CD14-positive monocyte (primary cell): ENCODE measurements at regions not wholly inside any gene's neighbourhood (a gene's known extent, or its start where the extent isn't known, plus 50 kb on each side); places are given as distances from the start of the nearest gene placed in this dataset.

Experiments used
- DNase-seq, 3 donors: peaks; one replicate each; pipeline ENCODE4 v3.0.0-alpha.2; 2011 to 2022
- H2AFZ ChIP-seq: 2 replicates; pipeline ENCODE4 v1.6.0; 2012; ENCODE audit warnings: mild to moderate bottlenecking, low read depth, low read length, inconsistent platforms; ENCODE audit not compliant: insufficient read depth, poor library complexity, severe bottlenecking
- H3K27ac ChIP-seq, 2 donors: 1 replicate in 1 of 2; 2 replicates in 1 of 2; pipeline ENCODE4 v1.5.1; 2012 to 2013; ENCODE audit warnings: low read length in 2 of 2, control low read depth in 1 of 2, inconsistent platforms in 1 of 2, low read depth in 1 of 2, mild to moderate bottlenecking in 1 of 2
- H3K27me3 ChIP-seq, 2 donors: one replicate each; pipeline versions ENCODE4 v1.6.0 to v1.6.1; 2011 to 2013; ENCODE audit warnings: low read length in 2 of 2; ENCODE audit not compliant: control insufficient read depth in 2 of 2, insufficient read depth in 2 of 2
- H3K36me3 ChIP-seq, 2 donors: replicated peaks in 1 of 2; 1 replicate in 1 of 2; 2 replicates in 1 of 2; pipeline versions ENCODE4 v1.5.1 to v1.6.1; 2012 to 2013; ENCODE audit warnings: low read length in 2 of 2, control low read depth in 1 of 2, inconsistent platforms in 1 of 2, mild to moderate bottlenecking in 1 of 2; ENCODE audit not compliant: insufficient read depth in 2 of 2, control insufficient read depth in 1 of 2
- H3K4me1 ChIP-seq, 2 donors: 1 replicate in 1 of 2; 2 replicates in 1 of 2; pipeline versions ENCODE4 v1.5.1 to v1.6.1; 2012 to 2013; ENCODE audit warnings: low read length in 2 of 2, control low read depth in 1 of 2, inconsistent platforms in 1 of 2, mild to moderate bottlenecking in 1 of 2, moderate library complexity in 1 of 2; ENCODE audit not compliant: insufficient read depth in 2 of 2, control insufficient read depth in 1 of 2
- H3K4me2 ChIP-seq: replicated peaks from 2 replicates; pipeline ENCODE3; 2012; ENCODE audit warnings: low read length, moderate library complexity, mild to moderate bottlenecking; ENCODE audit not compliant: poor library complexity, severe bottlenecking; ENCODE audit errors: extremely low read depth
- H3K4me3 ChIP-seq, 3 experiments: fragments of 200-600 bp in 1 of 3; sonication (generic) in 1 of 3; replicated peaks in 1 of 3; 1 replicate in 2 of 3; 2 replicates in 1 of 3; pipeline ENCODE4 v1.5.1; 2011 to 2013; ENCODE audit warnings: low read length in 3 of 3, mild to moderate bottlenecking in 3 of 3, control low read depth in 2 of 3, low read depth in 2 of 3, inconsistent platforms in 1 of 3, moderate library complexity in 1 of 3
- H3K79me2 ChIP-seq: 2 replicates; pipeline ENCODE4 v1.6.0; 2012; ENCODE audit warnings: mild to moderate bottlenecking, control low read depth, inconsistent platforms, low read length, moderate library complexity; ENCODE audit not compliant: insufficient read depth
- H3K9ac ChIP-seq: 2 replicates; pipeline ENCODE4 v1.6.0; 2017; ENCODE audit warnings: low read length, mild to moderate bottlenecking; ENCODE audit not compliant: insufficient read depth, poor library complexity, severe bottlenecking
- H3K9me3 ChIP-seq, 2 donors: replicated peaks in 1 of 2; 1 replicate in 1 of 2; 2 replicates in 1 of 2; pipeline versions ENCODE4 v1.5.1 to v1.6.1; 2012 to 2013; ENCODE audit warnings: low read length in 2 of 2, control low read depth in 1 of 2; ENCODE audit not compliant: control insufficient read depth in 1 of 2, insufficient read depth in 1 of 2
- H4K20me1 ChIP-seq: 2 replicates; pipeline ENCODE4 v1.6.0; 2012; ENCODE audit warnings: mild to moderate bottlenecking, low read length, control low read depth, moderate library complexity; ENCODE audit not compliant: insufficient read depth
- H3K27ac Mint-ChIP-seq, 7 donors: one replicate each; pipeline ENCODE4 v1.8.0; 2020; ENCODE audit warnings: mild to moderate bottlenecking in 7 of 7, mixed read lengths in 7 of 7, moderate library complexity in 6 of 7, inconsistent platforms in 2 of 7
- H3K27me3 Mint-ChIP-seq, 3 donors: one replicate each; pipeline ENCODE4 v1.8.0; 2021 to 2022; ENCODE audit warnings: low read depth in 3 of 3, mild to moderate bottlenecking in 3 of 3, mixed read lengths in 3 of 3, moderate library complexity in 3 of 3, inconsistent platforms in 1 of 3
- H3K36me3 Mint-ChIP-seq, 2 donors: one replicate each; pipeline ENCODE4 v1.8.0; 2020; ENCODE audit warnings: mixed read lengths in 2 of 2, inconsistent platforms in 1 of 2, mild to moderate bottlenecking in 1 of 2
- H3K4me1 Mint-ChIP-seq: one replicate; pipeline ENCODE4 v1.8.0; 2020; ENCODE audit warnings: mild to moderate bottlenecking, mixed read lengths
- H3K4me3 Mint-ChIP-seq, 2 donors: one replicate each; pipeline ENCODE4 v1.8.0; 2020; ENCODE audit warnings: mild to moderate bottlenecking in 2 of 2, mixed read lengths in 2 of 2, moderate library complexity in 1 of 2
- H3K9me3 Mint-ChIP-seq, 7 donors: one replicate each; pipeline ENCODE4 v1.8.0; 2020 to 2022; ENCODE audit warnings: mixed read lengths in 7 of 7, mild to moderate bottlenecking in 6 of 7, moderate library complexity in 6 of 7, inconsistent platforms in 2 of 7
- WGBS: methylation state at CpG from one replicate; pipeline ENCODE4 v1.1.5; 2013; ENCODE audit warnings: missing lambda C conversion rate; ENCODE audit not compliant: insufficient coverage; 5-methylcytosine and 5-hydroxymethylcytosine counted together
- intact Hi-C, 2 donors: fragments of 100-400 bp; cut with micrococcal nuclease; formaldehyde crosslinking; loops; one replicate each; pipeline versions ENCODE4 v1.15.0 to v1.15.1; 2023
- TF ChIP-seq, protein P1 (sequence below): fragments of 200-600 bp; IDR thresholded peaks from one replicate; pipeline ENCODE4 v1.8.0; 2022; ENCODE audit warnings: antibody characterized with exemption, mild to moderate bottlenecking

DNA sequence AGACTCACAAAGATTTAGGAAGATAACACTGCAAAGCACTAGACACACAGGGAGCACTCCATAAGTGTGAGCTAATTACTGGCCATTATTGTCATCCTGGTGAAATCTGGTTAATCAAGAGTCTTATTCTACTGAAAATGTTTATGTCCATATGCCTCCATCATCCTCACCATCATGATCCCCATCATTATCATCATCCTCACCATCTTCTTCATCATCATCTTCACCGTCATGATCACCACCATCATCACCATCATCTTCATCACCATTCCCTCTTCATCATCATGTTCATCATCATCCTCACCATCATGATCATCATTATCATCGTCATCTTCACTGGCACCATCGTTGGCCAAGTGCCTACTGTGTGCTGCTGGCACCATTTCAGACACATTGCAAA is 76.3 kb upstream of the CARD11 start:
- no peaks in the 10 kb centered on the region for H3K27me3 ChIP-seq
- Mint-ChIP-seq H3K4me3 (no peak overlapping the region), H3K27ac (no peak overlapping the region), H3K36me3 (no peaks in the 10 kb centered on the region), H3K4me1 (no peaks in the 10 kb centered on the region), H3K9me3 (peaks cover 10 to 16% (median 14%) of the 10 kb centered on the region in 7 donors), H3K27me3 (peaks cover 0 to 23% (median 2%) of the 10 kb centered on the region in 3 donors)
- intact Hi-C loops = no loop called here
- H3K79me2 ChIP-seq = no peaks in the 10 kb centered on the region
- H3K9ac ChIP-seq = no peak overlapping the region
- H3K4me1 ChIP-seq = no peaks in the 10 kb centered on the region
- TF ChIP-seq, protein P1, sequence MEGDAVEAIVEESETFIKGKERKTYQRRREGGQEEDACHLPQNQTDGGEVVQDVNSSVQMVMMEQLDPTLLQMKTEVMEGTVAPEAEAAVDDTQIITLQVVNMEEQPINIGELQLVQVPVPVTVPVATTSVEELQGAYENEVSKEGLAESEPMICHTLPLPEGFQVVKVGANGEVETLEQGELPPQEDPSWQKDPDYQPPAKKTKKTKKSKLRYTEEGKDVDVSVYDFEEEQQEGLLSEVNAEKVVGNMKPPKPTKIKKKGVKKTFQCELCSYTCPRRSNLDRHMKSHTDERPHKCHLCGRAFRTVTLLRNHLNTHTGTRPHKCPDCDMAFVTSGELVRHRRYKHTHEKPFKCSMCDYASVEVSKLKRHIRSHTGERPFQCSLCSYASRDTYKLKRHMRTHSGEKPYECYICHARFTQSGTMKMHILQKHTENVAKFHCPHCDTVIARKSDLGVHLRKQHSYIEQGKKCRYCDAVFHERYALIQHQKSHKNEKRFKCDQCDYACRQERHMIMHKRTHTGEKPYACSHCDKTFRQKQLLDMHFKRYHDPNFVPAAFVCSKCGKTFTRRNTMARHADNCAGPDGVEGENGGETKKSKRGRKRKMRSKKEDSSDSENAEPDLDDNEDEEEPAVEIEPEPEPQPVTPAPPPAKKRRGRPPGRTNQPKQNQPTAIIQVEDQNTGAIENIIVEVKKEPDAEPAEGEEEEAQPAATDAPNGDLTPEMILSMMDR = no peak
- H2AFZ ChIP-seq = no peak overlapping the region
- H3K4me3 ChIP-seq = no peak overlapping the region
- no peak overlapping the region for H3K4me2 ChIP-seq
- no peak for DNase-seq
- H3K27ac ChIP-seq = no peak overlapping the region
- H4K20me1 ChIP-seq = no peaks in the 10 kb centered on the region
- H3K9me3 ChIP-seq = peaks cover 0 to 14% of the 10 kb centered on the region in 2 donors
- no peaks in the 10 kb centered on the region for H3K36me3 ChIP-seq
- WGBS = 100% methylated on average over 1 of the region's 3 CpGs

GRCh38 chr7:3120513-3120912 is 76.8 kb upstream of the CARD11 start:
- intact Hi-C loops = no loop called here
- no peak overlapping the region for H3K27ac Mint-ChIP-seq
- DNase-seq = no peak

More at GRCh38 chr7:3120513-3120912, 76.8 kb upstream of the CARD11 start:
- H3K9ac ChIP-seq = no peak overlapping the region
- peaks cover 0 to 14% of the 10 kb centered on the region in 2 donors for H3K9me3 ChIP-seq
- H4K20me1 ChIP-seq = no peaks in the 10 kb centered on the region
- no peak overlapping the region for H3K4me3 Mint-ChIP-seq
- H3K79me2 ChIP-seq = no peaks in the 10 kb centered on the region
- H3K4me2 ChIP-seq = no peak overlapping the region
- H3K4me1 Mint-ChIP-seq = no peaks in the 10 kb centered on the region
- no peaks in the 10 kb centered on the region for H3K36me3 ChIP-seq
- no peak overlapping the region for H2AFZ ChIP-seq
- no peak overlapping the region for H3K4me3 ChIP-seq
- H3K27me3 ChIP-seq = no peaks in the 10 kb centered on the region
- TF ChIP-seq, protein P1 = no peak
- peaks cover 10 to 16% (median 14%) of the 10 kb centered on the region in 7 donors for H3K9me3 Mint-ChIP-seq
- peaks cover 0 to 23% (median 2%) of the 10 kb centered on the region in 3 donors for H3K27me3 Mint-ChIP-seq
- H3K36me3 Mint-ChIP-seq = no peaks in the 10 kb centered on the region
- H3K4me1 ChIP-seq = no peaks in the 10 kb centered on the region
- no peak overlapping the region for H3K27ac ChIP-seq
- no CpG with 5 or more reads among the region's 3 CpGs for WGBS
